H9 (cell line): ENCODE measurements at regions not wholly inside any gene's neighbourhood (a gene's known extent, or its start where the extent isn't known, plus 50 kb on each side); places are given as distances from the start of the nearest gene placed in this dataset.

Experiments
- DNase-seq: peaks from one replicate; pipeline ENCODE4 v3.0.0-alpha.2; 2017
- H2AFZ ChIP-seq: one replicate; pipeline ENCODE4 v1.6.1; 2013; ENCODE audit warnings: mild to moderate bottlenecking, low read length, control low read depth, moderate library complexity
- H2AK5ac ChIP-seq: 2 replicates; pipeline ENCODE4 v1.6.1; 2013; ENCODE audit warnings: low read length, control low read depth, mixed read lengths; ENCODE audit not compliant: insufficient read length
- H2BK120ac ChIP-seq: one replicate; pipeline ENCODE4 v1.6.1; 2013; ENCODE audit warnings: low read depth, mild to moderate bottlenecking, low read length, control low read depth, inconsistent platforms; ENCODE audit not compliant: poor library complexity, severe bottlenecking
- H2BK12ac ChIP-seq: 2 replicates; pipeline ENCODE4 v1.6.1; 2013; ENCODE audit warnings: low read length, control low read depth, mixed read lengths, low read depth; ENCODE audit not compliant: insufficient read length
- H2BK15ac ChIP-seq: 2 replicates; pipeline ENCODE4 v1.6.1; 2013; ENCODE audit warnings: low read depth, low read length, control low read depth
- H2BK20ac ChIP-seq: one replicate; pipeline ENCODE4 v1.6.1; 2013; ENCODE audit warnings: low read depth, mild to moderate bottlenecking, low read length, control low read depth, inconsistent platforms; ENCODE audit not compliant: poor library complexity, severe bottlenecking
- H2BK5ac ChIP-seq: 2 replicates; pipeline ENCODE4 v1.6.1; 2013; ENCODE audit warnings: low read length, control low read depth, mixed read lengths; ENCODE audit not compliant: insufficient read length
- H3K14ac ChIP-seq: 2 replicates; pipeline ENCODE4 v1.6.1; 2013; ENCODE audit warnings: low read length, control low read depth; ENCODE audit not compliant: insufficient read depth
- H3K18ac ChIP-seq: 2 replicates; pipeline ENCODE4 v1.6.1; 2013; ENCODE audit warnings: low read depth, mild to moderate bottlenecking, mixed read lengths, low read length, control low read depth; ENCODE audit not compliant: insufficient read length
- H3K23ac ChIP-seq: 2 replicates; pipeline ENCODE4 v1.6.1; 2013; ENCODE audit warnings: low read length, control low read depth, mixed read lengths, low read depth; ENCODE audit not compliant: insufficient read length
- H3K23me2 ChIP-seq: 2 replicates; pipeline ENCODE4 v1.6.1; 2013; ENCODE audit warnings: low read depth, mild to moderate bottlenecking, mixed read lengths, low read length, control low read depth; ENCODE audit not compliant: insufficient read length, poor library complexity, severe bottlenecking
- H3K27ac ChIP-seq: 2 replicates; pipeline ENCODE4 v1.5.1; 2013; ENCODE audit warnings: low read length, control low read depth, mixed read lengths, low read depth; ENCODE audit not compliant: insufficient read length
- H3K27me3 ChIP-seq: 2 replicates; pipeline ENCODE4 v1.6.1; 2013; ENCODE audit warnings: low read length, control low read depth, inconsistent platforms; ENCODE audit not compliant: insufficient read depth
- H3K4ac ChIP-seq: 2 replicates; pipeline ENCODE4 v1.6.1; 2013; ENCODE audit warnings: low read depth, mild to moderate bottlenecking, control low read depth, inconsistent platforms, low read length, moderate library complexity
- H3K4me1 ChIP-seq: 2 replicates; pipeline ENCODE4 v1.6.1; 2013; ENCODE audit warnings: low read length, control low read depth, inconsistent platforms; ENCODE audit not compliant: insufficient read depth
- H3K4me2 ChIP-seq: 2 replicates; pipeline ENCODE4 v1.6.1; 2013; ENCODE audit warnings: low read length, control low read depth, mixed read lengths; ENCODE audit not compliant: insufficient read length, insufficient read depth
- H3K56ac ChIP-seq: 2 replicates; pipeline ENCODE4 v1.6.1; 2013; ENCODE audit warnings: low read depth, mild to moderate bottlenecking, mixed read lengths, low read length, control low read depth; ENCODE audit not compliant: insufficient read length
- H3K79me1 ChIP-seq: 2 replicates; pipeline ENCODE4 v1.6.1; 2013; ENCODE audit warnings: low read depth, mild to moderate bottlenecking, moderate library complexity, low read length, control low read depth, inconsistent platforms; ENCODE audit not compliant: insufficient read depth, poor library complexity, severe bottlenecking
- H3K79me2 ChIP-seq: 2 replicates; pipeline ENCODE4 v1.6.1; 2013; ENCODE audit warnings: low read length, control low read depth, inconsistent platforms; ENCODE audit not compliant: insufficient read depth
- H3K9ac ChIP-seq: 2 replicates; pipeline ENCODE4 v1.6.1; 2013; ENCODE audit warnings: low read length, control low read depth, mixed read lengths; ENCODE audit not compliant: insufficient read length; ENCODE audit errors: extremely low read depth
- H3K9me3 ChIP-seq: one replicate; pipeline ENCODE4 v1.6.1; 2013; ENCODE audit warnings: low read depth, low read length, inconsistent platforms; ENCODE audit not compliant: control insufficient read depth
- H3T11ph ChIP-seq: one replicate; pipeline ENCODE4 v1.6.1; 2013; ENCODE audit warnings: mild to moderate bottlenecking, low read length, control low read depth, inconsistent platforms
- H4K20me1 ChIP-seq: one replicate; pipeline ENCODE4 v1.6.1; 2013; ENCODE audit not compliant: control insufficient read depth, insufficient read length, insufficient read depth
- H4K5ac ChIP-seq: 2 replicates; pipeline ENCODE4 v1.6.1; 2013; ENCODE audit warnings: low read depth, mild to moderate bottlenecking, mixed read lengths, low read length, control low read depth; ENCODE audit not compliant: insufficient read length
- H4K8ac ChIP-seq: replicated peaks from 2 replicates; pipeline ENCODE4 v1.6.1; 2013; ENCODE audit warnings: low read length, control low read depth, mixed read lengths, low read depth; ENCODE audit not compliant: insufficient read length
- H4K91ac ChIP-seq: 2 replicates; pipeline ENCODE4 v1.6.1; 2013; ENCODE audit warnings: low read depth, mild to moderate bottlenecking, moderate library complexity, mixed read lengths, low read length, control low read depth; ENCODE audit not compliant: insufficient read length
- H3K27ac Mint-ChIP-seq, 3 experiments: 2 replicates in 2 of 3; 3 replicates in 1 of 3; pipeline ENCODE4 v1.8.0; 2020 to 2021; ENCODE audit warnings: mixed read lengths in 3 of 3, mild to moderate bottlenecking in 1 of 3, moderate library complexity in 1 of 3
- H3K27me3 Mint-ChIP-seq: 2 replicates; pipeline ENCODE4 v1.8.0; 2021; ENCODE audit warnings: low read depth, mild to moderate bottlenecking, moderate library complexity, mixed read lengths
- H3K36me3 Mint-ChIP-seq, 3 experiments: 2 replicates in 2 of 3; 3 replicates in 1 of 3; pipeline ENCODE4 v1.8.0; 2020 to 2021; ENCODE audit warnings: low read depth in 3 of 3, mixed read lengths in 3 of 3; ENCODE audit not compliant: insufficient read depth in 1 of 3
- H3K4me1 Mint-ChIP-seq, 2 experiments: 2 replicates each; pipeline ENCODE4 v1.8.0; 2020; ENCODE audit warnings: mixed read lengths in 2 of 2
- H3K4me3 Mint-ChIP-seq, 2 experiments: 2 replicates in 1 of 2; 3 replicates in 1 of 2; pipeline ENCODE4 v1.8.0; 2020 to 2021; ENCODE audit warnings: mild to moderate bottlenecking in 2 of 2, mixed read lengths in 2 of 2, moderate library complexity in 1 of 2
- H3K9me3 Mint-ChIP-seq, 2 experiments: 2 replicates in 1 of 2; 3 replicates in 1 of 2; pipeline ENCODE4 v1.8.0; 2020; ENCODE audit warnings: mild to moderate bottlenecking in 2 of 2, mixed read lengths in 2 of 2, moderate library complexity in 1 of 2
- WGBS: extraction: QIAGEN DNeasy Blood & Tissue Kit; methylation state at CpG from one replicate; pipeline ENCODE4 v1.1.7; 2013; ENCODE audit warnings: missing lambda C conversion rate, low lambda C conversion rate, mixed read lengths; ENCODE audit not compliant: insufficient read length; ENCODE audit errors: extremely low coverage; 5-methylcytosine and 5-hydroxymethylcytosine counted together
- TF ChIP-seq, protein P1 (sequence below): fragments of 200-600 bp; sonication (generic); conservative IDR thresholded peaks from 3 replicates; pipeline ENCODE4 v1.8.0; 2021; ENCODE audit warnings: antibody characterized with exemption, mild to moderate bottlenecking

GRCh38 chr5:62005551-62005950 lies 300.5 kb upstream of the KIF2A start:
- Histone ChIP-seq H3K14ac (no peak overlapping the region), H2BK5ac (no peak overlapping the region), H3K27ac (no peak overlapping the region), H4K91ac (no peak overlapping the region), H3K18ac (no peak overlapping the region), H3K79me1 (no peaks in the 10 kb centered on the region), H3K4ac (no peak overlapping the region), H3K4me2 (no peak overlapping the region), H3K23me2 (no peaks in the 10 kb centered on the region), H3K79me2 (no peaks in the 10 kb centered on the region), H2BK20ac (no peak overlapping the region), H3T11ph (no peak overlapping the region), H3K23ac (no peak overlapping the region), H3K9ac (no peak overlapping the region), H4K5ac (no peak overlapping the region), H3K27me3 (no peaks in the 10 kb centered on the region; the same call in 1 of the 2 replicates), H2BK15ac (no peak overlapping the region), H2BK120ac (no peak overlapping the region), H4K20me1 (no peaks in the 10 kb centered on the region), H2AFZ (no peak overlapping the region), H2BK12ac (no peak overlapping the region), H4K8ac (no peak overlapping the region), H3K9me3 (no peaks in the 10 kb centered on the region), H3K56ac (no peak overlapping the region), H3K4me1 (no peaks in the 10 kb centered on the region), H2AK5ac (no peak overlapping the region)
- Mint-ChIP-seq H3K27ac (no peak overlapping the region), H3K4me3 (no peak overlapping the region), H3K27me3 (no peaks in the 10 kb centered on the region; the same call in 1 of the 2 replicates), H3K4me1 (peaks cover 4 to 8% of the 10 kb centered on the region in 2 experiments), H3K9me3 (no peaks in the 10 kb centered on the region; a peak in 1 of 5 replicates), H3K36me3 (no peaks in the 10 kb centered on the region)
- TF ChIP-seq, protein P1, sequence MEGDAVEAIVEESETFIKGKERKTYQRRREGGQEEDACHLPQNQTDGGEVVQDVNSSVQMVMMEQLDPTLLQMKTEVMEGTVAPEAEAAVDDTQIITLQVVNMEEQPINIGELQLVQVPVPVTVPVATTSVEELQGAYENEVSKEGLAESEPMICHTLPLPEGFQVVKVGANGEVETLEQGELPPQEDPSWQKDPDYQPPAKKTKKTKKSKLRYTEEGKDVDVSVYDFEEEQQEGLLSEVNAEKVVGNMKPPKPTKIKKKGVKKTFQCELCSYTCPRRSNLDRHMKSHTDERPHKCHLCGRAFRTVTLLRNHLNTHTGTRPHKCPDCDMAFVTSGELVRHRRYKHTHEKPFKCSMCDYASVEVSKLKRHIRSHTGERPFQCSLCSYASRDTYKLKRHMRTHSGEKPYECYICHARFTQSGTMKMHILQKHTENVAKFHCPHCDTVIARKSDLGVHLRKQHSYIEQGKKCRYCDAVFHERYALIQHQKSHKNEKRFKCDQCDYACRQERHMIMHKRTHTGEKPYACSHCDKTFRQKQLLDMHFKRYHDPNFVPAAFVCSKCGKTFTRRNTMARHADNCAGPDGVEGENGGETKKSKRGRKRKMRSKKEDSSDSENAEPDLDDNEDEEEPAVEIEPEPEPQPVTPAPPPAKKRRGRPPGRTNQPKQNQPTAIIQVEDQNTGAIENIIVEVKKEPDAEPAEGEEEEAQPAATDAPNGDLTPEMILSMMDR: no peak
- DNase-seq: no peak
- no CpG with 5 or more reads among the region's 2 CpGs for WGBS
